ENCODE measurements at regions not wholly inside any gene's neighbourhood (a gene's known extent, or its start where the extent isn't known, plus 50 kb on each side); places are given as distances from the start of the nearest gene placed in this dataset.

GRCh38 chr5:89850513-89850865 lies 559.1 kb downstream of the CETN3 start:
- TF ChIP-seq POLR2A (IDR thresholded peaks at IDR 0.05) = no peak
- TF ChIP-seq, protein P1, sequence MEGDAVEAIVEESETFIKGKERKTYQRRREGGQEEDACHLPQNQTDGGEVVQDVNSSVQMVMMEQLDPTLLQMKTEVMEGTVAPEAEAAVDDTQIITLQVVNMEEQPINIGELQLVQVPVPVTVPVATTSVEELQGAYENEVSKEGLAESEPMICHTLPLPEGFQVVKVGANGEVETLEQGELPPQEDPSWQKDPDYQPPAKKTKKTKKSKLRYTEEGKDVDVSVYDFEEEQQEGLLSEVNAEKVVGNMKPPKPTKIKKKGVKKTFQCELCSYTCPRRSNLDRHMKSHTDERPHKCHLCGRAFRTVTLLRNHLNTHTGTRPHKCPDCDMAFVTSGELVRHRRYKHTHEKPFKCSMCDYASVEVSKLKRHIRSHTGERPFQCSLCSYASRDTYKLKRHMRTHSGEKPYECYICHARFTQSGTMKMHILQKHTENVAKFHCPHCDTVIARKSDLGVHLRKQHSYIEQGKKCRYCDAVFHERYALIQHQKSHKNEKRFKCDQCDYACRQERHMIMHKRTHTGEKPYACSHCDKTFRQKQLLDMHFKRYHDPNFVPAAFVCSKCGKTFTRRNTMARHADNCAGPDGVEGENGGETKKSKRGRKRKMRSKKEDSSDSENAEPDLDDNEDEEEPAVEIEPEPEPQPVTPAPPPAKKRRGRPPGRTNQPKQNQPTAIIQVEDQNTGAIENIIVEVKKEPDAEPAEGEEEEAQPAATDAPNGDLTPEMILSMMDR (IDR thresholded peaks at IDR 0.05) = no peak
